ENCODE measurements at regions not wholly inside any gene's neighbourhood (a gene's known extent, or its start where the extent isn't known, plus 50 kb on each side); places are given as distances from the start of the nearest gene placed in this dataset.

- no peak for DNase-seq
- Histone ChIP-seq H3K36me3 (no peaks in the 10 kb centered on the region), H3K4me1 (ENCODE audit: insufficient read depth) (no peaks in the 10 kb centered on the region), H3K9me3 (no peaks in the 10 kb centered on the region), H3K4me3 (no peak overlapping the region), H3K27me3 (no peaks in the 10 kb centered on the region), H3K27ac (no peak overlapping the region)
- intact Hi-C loops (cut with DNase I) = no loop called here
- 6 to 19% (median 17%) methylated on average over 4 of the region's 4 CpGs for WGBS, 3 donors
- TF ChIP-seq, protein P1, sequence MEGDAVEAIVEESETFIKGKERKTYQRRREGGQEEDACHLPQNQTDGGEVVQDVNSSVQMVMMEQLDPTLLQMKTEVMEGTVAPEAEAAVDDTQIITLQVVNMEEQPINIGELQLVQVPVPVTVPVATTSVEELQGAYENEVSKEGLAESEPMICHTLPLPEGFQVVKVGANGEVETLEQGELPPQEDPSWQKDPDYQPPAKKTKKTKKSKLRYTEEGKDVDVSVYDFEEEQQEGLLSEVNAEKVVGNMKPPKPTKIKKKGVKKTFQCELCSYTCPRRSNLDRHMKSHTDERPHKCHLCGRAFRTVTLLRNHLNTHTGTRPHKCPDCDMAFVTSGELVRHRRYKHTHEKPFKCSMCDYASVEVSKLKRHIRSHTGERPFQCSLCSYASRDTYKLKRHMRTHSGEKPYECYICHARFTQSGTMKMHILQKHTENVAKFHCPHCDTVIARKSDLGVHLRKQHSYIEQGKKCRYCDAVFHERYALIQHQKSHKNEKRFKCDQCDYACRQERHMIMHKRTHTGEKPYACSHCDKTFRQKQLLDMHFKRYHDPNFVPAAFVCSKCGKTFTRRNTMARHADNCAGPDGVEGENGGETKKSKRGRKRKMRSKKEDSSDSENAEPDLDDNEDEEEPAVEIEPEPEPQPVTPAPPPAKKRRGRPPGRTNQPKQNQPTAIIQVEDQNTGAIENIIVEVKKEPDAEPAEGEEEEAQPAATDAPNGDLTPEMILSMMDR (IDR thresholded peaks at IDR 0.05) = no peak
- TF ChIP-seq EP300 (IDR thresholded peaks at IDR 0.05) (no peak), POLR2A (IDR thresholded peaks at IDR 0.05) (no peak)
Observed at GRCh38 chr11:112762707-112763090, 198.5 kb upstream of the NCAM1 start.

GRCh38 chr11:112765337-112765736, 195.9 kb upstream of the NCAM1 start:
- H3K27ac ChIP-seq = no peak overlapping the region
- no peaks in the 10 kb centered on the region for H3K36me3 ChIP-seq
- H3K9me3 ChIP-seq = no peaks in the 10 kb centered on the region
- H3K4me1 ChIP-seq (ENCODE audit: insufficient read depth) = no peaks in the 10 kb centered on the region
- no peak for DNase-seq
- H3K4me3 ChIP-seq = no peak overlapping the region
- intact Hi-C loops (cut with DNase I) = no loop called here
- no peaks in the 10 kb centered on the region for H3K27me3 ChIP-seq
- WGBS, 3 donors = 88 to 90% (median 88%) methylated on average over 5 of the region's 5 CpGs
- no peak for TF ChIP-seq POLR2A (IDR thresholded peaks at IDR 0.05)
- no peak for TF ChIP-seq EP300 (IDR thresholded peaks at IDR 0.05)
- TF ChIP-seq, protein P1 (IDR thresholded peaks at IDR 0.05) = no peak

DNA sequence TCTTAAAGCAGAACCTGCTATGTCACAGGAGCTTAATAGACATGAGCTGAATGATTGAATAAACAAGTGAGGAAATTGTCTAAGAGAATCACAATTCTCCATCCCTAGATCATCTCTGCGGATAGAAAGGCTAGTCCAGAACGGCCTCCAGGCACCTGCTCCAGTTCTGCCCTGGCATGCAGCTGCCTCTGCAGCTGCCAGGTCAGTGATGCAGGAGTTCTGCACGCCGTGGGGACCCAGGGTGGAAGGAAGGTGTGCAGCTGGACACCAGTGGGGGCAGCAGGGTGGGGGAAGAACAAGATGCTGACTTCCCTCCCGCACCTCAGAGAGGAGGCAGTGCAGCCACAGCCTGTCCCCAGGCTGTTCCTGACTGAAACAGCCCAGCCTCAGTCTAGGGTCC, 192.1 kb upstream of the NCAM1 start:
- Histone ChIP-seq H3K4me1 (ENCODE audit: insufficient read depth) (no peaks in the 10 kb centered on the region), H3K36me3 (no peaks in the 10 kb centered on the region), H3K27me3 (no peaks in the 10 kb centered on the region), H3K4me3 (no peak overlapping the region), H3K9me3 (no peaks in the 10 kb centered on the region), H3K27ac (no peak overlapping the region)
- no peak for DNase-seq
- intact Hi-C loops (cut with DNase I) = no loop called here
- WGBS, 3 donors = 45 to 72% (median 66%) methylated on average over 5 of the region's 5 CpGs
- no peak for TF ChIP-seq EP300 (IDR thresholded peaks at IDR 0.05)
- TF ChIP-seq POLR2A (IDR thresholded peaks at IDR 0.05) = no peak
- TF ChIP-seq, protein P1 (IDR thresholded peaks at IDR 0.05) = no peak

GRCh38 chr11:112769584-112769983, 191.6 kb upstream of the NCAM1 start:
- no peaks in the 10 kb centered on the region for H3K36me3 ChIP-seq
- H3K4me1 ChIP-seq (ENCODE audit: insufficient read depth) = no peaks in the 10 kb centered on the region
- intact Hi-C loops (cut with DNase I) = no loop called here
- no peaks in the 10 kb centered on the region for H3K9me3 ChIP-seq
- WGBS, 3 donors = 43 to 64% (median 54%) methylated on average over 4 of the region's 4 CpGs
- H3K27ac ChIP-seq = no peak overlapping the region
- H3K27me3 ChIP-seq = no peaks in the 10 kb centered on the region
- no peak for DNase-seq
- TF ChIP-seq, protein P1 (IDR thresholded peaks at IDR 0.05) = no peak
- no peak for TF ChIP-seq POLR2A (IDR thresholded peaks at IDR 0.05)
- no peak for TF ChIP-seq EP300 (IDR thresholded peaks at IDR 0.05)
- H3K4me3 ChIP-seq = no peak overlapping the region

GRCh38 chr11:112770033-112770432, 191.2 kb upstream of the NCAM1 start:
- Histone ChIP-seq H3K4me1 (ENCODE audit: insufficient read depth) (no peaks in the 10 kb centered on the region), H3K9me3 (no peaks in the 10 kb centered on the region), H3K27ac (no peak overlapping the region), H3K4me3 (no peak overlapping the region), H3K27me3 (no peaks in the 10 kb centered on the region), H3K36me3 (no peaks in the 10 kb centered on the region)
- TF ChIP-seq POLR2A (IDR thresholded peaks at IDR 0.05) (no peak), EP300 (IDR thresholded peaks at IDR 0.05) (no peak)
- TF ChIP-seq, protein P1 (IDR thresholded peaks at IDR 0.05) = no peak
- intact Hi-C loops (cut with DNase I) = no loop called here
- WGBS, 3 donors = 80 to 88% (median 85%) methylated on average over 5 of the region's 5 CpGs
- DNase-seq = no peak

Data from ovary (tissue), 7 donors.